Psoas muscle (tissue), 7 donors: ENCODE measurements at regions not wholly inside any gene's neighbourhood (a gene's known extent, or its start where the extent isn't known, plus 50 kb on each side); places are given as distances from the start of the nearest gene placed in this dataset.

Experiments
- ATAC-seq, 4 donors: fragments of 200-7000 bp; cut with Tn5 transposase; one replicate each; pipeline ENCODE4 v1.9.1; 2020; ENCODE audit warnings: moderate library complexity in 3 of 4, mild to moderate bottlenecking in 2 of 4
- DNase-seq, 2 donors: peaks; one replicate each; pipeline ENCODE4 v3.0.0-alpha.2; 2020
- H3K27ac ChIP-seq: fragments of 200-600 bp; one replicate; pipeline ENCODE4 v1.8.0; 2022
- H3K27me3 ChIP-seq, 3 donors: fragments of 200-600 bp in 1 of 3; one replicate each; pipeline versions ENCODE4 v1.6.1 to v1.8.0; 2013 to 2022; ENCODE audit warnings: low read length in 2 of 3, mild to moderate bottlenecking in 2 of 3, moderate library complexity in 1 of 3; ENCODE audit not compliant: insufficient read depth in 3 of 3
- H3K36me3 ChIP-seq, 2 donors: fragments of 200-600 bp in 1 of 2; one replicate each; pipeline versions ENCODE4 v1.6.1 to v1.8.0; 2013 to 2022; ENCODE audit warnings: low read depth in 1 of 2, mild to moderate bottlenecking in 1 of 2, moderate library complexity in 1 of 2; ENCODE audit not compliant: insufficient read depth in 1 of 2
- H3K4me1 ChIP-seq: fragments of 200-600 bp; one replicate; pipeline ENCODE4 v1.8.0; 2022
- H3K4me3 ChIP-seq: fragments of 200-600 bp; one replicate; pipeline ENCODE4 v1.8.0; 2022; ENCODE audit warnings: mild to moderate bottlenecking
- H3K9me3 ChIP-seq: fragments of 200-600 bp; one replicate; pipeline ENCODE4 v1.8.0; 2022
- WGBS, 3 donors: extraction: QIAGEN DNeasy Blood & Tissue Kit; methylation state at CpG; one replicate each; pipeline versions ENCODE4 v1.1.6 to v1.1.7; 2013; 5-methylcytosine and 5-hydroxymethylcytosine counted together
- intact Hi-C, 2 donors: fragments of 100-400 bp; cut with DNase I; formaldehyde crosslinking; loops; one replicate each; pipeline versions ENCODE4 v1.11.0 to v1.14.2; 2022
- TF ChIP-seq, protein P1 (sequence below): fragments of 200-600 bp; IDR thresholded peaks from one replicate; pipeline ENCODE4 v1.8.0; 2022; ENCODE audit warnings: antibody characterized with exemption
- donor health status: healthy with polysubstance abuse.
- donor health status: DM: no; HTN: no; CAD: no; lungs with moderate emphysema.
- donor health status: Bipolar disorder and iron deficiency.
- donor health status: healthy.
- donor health status: DM: yes; HTN: yes; CAD: no.
- donor health status: DM: no; HTN: no; CAD: no.
- donor health status: DM: yes; HTN: yes; CAD: no.

DNA sequence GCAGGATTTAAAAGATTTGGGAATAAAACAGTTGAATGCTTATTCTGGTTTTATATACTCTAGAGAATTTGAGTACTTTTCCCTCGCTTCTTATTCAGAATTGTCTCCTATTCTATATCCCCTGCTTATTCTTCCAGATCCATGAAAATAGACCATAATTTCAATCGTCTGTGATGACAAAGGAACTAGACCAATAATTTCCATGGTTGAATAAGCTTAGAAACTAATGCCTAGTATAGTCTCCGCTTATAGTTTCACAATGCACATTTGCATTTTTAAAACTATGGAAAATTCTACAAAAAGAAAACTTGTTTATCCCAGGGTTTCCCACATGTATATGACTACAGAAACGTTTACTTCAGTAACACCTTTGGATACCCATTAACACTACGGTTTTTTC is 247.4 kb upstream of the NR5A2 start:
- WGBS, 3 donors, result 76 to 83% (median 79%) methylated on average over 5 of the region's 5 CpGs
- no peak for ATAC-seq
- Histone ChIP-seq H3K27ac (no peak overlapping the region), H3K4me3 (no peak overlapping the region), H3K4me1 (no peaks in the 10 kb centered on the region), H3K27me3 (no peaks in the 10 kb centered on the region), H3K9me3 (no peaks in the 10 kb centered on the region), H3K36me3 (no peaks in the 10 kb centered on the region)
- intact Hi-C loops, result no loop called here
- no peak for DNase-seq
- TF ChIP-seq, protein P1, sequence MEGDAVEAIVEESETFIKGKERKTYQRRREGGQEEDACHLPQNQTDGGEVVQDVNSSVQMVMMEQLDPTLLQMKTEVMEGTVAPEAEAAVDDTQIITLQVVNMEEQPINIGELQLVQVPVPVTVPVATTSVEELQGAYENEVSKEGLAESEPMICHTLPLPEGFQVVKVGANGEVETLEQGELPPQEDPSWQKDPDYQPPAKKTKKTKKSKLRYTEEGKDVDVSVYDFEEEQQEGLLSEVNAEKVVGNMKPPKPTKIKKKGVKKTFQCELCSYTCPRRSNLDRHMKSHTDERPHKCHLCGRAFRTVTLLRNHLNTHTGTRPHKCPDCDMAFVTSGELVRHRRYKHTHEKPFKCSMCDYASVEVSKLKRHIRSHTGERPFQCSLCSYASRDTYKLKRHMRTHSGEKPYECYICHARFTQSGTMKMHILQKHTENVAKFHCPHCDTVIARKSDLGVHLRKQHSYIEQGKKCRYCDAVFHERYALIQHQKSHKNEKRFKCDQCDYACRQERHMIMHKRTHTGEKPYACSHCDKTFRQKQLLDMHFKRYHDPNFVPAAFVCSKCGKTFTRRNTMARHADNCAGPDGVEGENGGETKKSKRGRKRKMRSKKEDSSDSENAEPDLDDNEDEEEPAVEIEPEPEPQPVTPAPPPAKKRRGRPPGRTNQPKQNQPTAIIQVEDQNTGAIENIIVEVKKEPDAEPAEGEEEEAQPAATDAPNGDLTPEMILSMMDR, result no peak

GRCh38 chr1:199780948-199781670 is 246.4 kb upstream of the NR5A2 start:
- Histone ChIP-seq H3K9me3 (no peaks in the 10 kb centered on the region), H3K27me3 (no peaks in the 10 kb centered on the region), H3K4me1 (no peaks in the 10 kb centered on the region), H3K27ac (no peak overlapping the region), H3K4me3 (no peak overlapping the region), H3K36me3 (no peaks in the 10 kb centered on the region)
- no peak for ATAC-seq
- DNase-seq, result no peak
- intact Hi-C loops, result no loop called here
- TF ChIP-seq, protein P1, result no peak
- 92 to 98% (median 97%) methylated on average over 2 of the region's 2 CpGs for WGBS, 3 donors

DNA sequence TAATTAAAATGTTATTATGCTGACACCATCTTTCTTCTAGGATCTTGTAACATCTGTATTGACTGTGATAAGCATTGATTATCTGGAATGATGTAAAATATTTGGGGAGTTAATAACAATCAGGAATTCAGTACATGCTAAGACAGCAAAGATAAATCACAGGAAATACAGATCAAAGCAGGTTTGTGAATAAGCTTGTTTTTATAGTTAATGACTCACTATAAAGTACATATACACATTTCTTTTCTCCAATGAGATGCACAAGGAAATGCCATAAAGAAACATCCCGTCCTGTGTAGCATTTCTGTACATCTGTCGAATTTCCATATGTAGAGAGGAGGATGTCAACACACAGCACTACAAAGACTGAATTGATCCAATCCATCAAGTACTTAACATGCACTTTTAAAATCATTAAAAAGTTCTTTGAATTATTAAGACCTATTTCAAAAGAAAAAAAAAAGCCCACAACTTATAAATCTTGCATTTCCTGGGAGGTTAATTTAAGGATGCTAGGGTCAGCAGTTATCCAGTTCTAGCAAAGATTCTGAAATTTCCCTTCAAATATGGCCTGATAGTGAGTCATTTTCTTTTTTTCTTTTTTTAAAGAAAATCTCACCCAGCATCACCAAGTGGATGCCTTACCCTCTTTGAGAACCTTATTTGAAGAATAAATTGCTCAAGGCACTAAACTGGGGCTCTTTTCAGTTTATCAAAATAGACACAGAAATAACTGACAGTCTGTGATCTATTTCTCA is 243.2 kb upstream of the NR5A2 start:
- Histone ChIP-seq H3K4me1 (no peaks in the 10 kb centered on the region), H3K4me3 (no peak overlapping the region), H3K9me3 (no peaks in the 10 kb centered on the region), H3K36me3 (no peaks in the 10 kb centered on the region), H3K27me3 (no peaks in the 10 kb centered on the region), H3K27ac (no peak overlapping the region)
- ATAC-seq (no peak), DNase-seq (no peak)
- intact Hi-C loops, result no loop called here
- TF ChIP-seq, protein P1, result no peak
- WGBS, 3 donors, result 48 to 57% (median 52%) methylated on average over 2 of the region's 2 CpGs

DNA sequence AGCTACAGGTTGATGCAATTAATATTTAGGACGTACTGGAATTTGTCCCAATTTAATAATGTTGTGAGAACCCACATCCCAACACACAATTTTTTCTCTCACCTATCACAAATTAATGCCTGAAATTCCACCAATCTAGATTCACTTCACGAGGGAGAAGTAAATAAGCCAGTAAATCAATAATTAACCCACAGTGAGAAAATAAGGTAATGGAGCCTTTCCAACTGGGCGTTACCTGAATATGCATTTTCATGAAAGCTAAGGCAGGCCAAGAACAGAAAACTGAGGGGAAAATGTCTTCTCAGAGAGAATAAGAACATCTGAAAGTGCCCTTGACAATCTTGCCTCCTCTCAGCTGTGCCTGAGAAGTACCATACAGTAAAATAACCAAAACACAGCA is 240.8 kb upstream of the NR5A2 start:
- TF ChIP-seq, protein P1, result no peak
- 78 to 85% (median 83%) methylated on average over 3 of the region's 3 CpGs for WGBS, 3 donors
- Histone ChIP-seq H3K36me3 (no peaks in the 10 kb centered on the region), H3K4me3 (no peak overlapping the region), H3K27ac (no peak overlapping the region), H3K4me1 (no peaks in the 10 kb centered on the region), H3K27me3 (no peaks in the 10 kb centered on the region), H3K9me3 (no peaks in the 10 kb centered on the region)
- intact Hi-C loops, result no loop called here
- DNase-seq (no peak), ATAC-seq (no peak)
